ENCODE measurements at regions not wholly inside any gene's neighbourhood (a gene's known extent, or its start where the extent isn't known, plus 50 kb on each side); places are given as distances from the start of the nearest gene placed in this dataset.

DNA sequence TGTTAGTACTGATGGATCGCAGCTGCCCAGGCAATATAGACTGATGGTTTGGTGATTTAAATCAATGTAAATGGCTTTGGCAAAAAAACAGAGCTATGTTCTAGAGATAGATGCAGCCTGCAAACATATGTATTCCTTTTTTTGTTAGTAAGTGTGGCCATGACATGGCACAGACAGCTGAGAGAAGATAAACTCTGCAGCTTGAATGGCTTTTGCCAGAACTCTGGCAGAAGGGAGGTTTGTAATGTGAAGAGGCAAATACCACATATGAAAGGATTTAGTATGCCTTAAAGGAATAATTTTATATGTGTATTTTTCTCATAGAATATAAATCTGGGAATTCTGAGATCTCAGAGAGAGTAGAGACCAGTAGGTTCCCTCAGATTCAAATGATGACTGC is 340.2 kb upstream of the DMAC1 start:
- no peak overlapping the region for H2BK120ac ChIP-seq (replicated peaks; ENCODE audit: low read depth, low read length)
- TF ChIP-seq BACH1 (IDR thresholded peaks at IDR 0.05; ENCODE audit: low read length) = no peak
- TF ChIP-seq EP300 (IDR thresholded peaks at IDR 0.05; ENCODE audit: borderline replicate concordance in 1 of 2, low read depth in 2 of 2, low read length in 2 of 2) = no peak
- no peak for TF ChIP-seq RNF2 (IDR thresholded peaks at IDR 0.05; ENCODE audit: borderline replicate concordance, low read depth, low read length, missing control alignments, poor library complexity, severe bottlenecking)
- TF ChIP-seq TBP (IDR thresholded peaks at IDR 0.05; ENCODE audit: low read depth, low read length) = no peak
- no peak for TF ChIP-seq SRF (IDR thresholded peaks at IDR 0.05; ENCODE audit: low read depth, low read length)
- TF ChIP-seq JUN (IDR thresholded peaks at IDR 0.05; ENCODE audit: low read depth, low read length) = no peak
- TF ChIP-seq, protein P1, sequence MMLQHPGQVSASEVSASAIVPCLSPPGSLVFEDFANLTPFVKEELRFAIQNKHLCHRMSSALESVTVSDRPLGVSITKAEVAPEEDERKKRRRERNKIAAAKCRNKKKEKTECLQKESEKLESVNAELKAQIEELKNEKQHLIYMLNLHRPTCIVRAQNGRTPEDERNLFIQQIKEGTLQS (IDR thresholded peaks at IDR 0.05; ENCODE audit: insufficient read depth, low read depth, low read length) = no peak
- TF ChIP-seq, protein P2, sequence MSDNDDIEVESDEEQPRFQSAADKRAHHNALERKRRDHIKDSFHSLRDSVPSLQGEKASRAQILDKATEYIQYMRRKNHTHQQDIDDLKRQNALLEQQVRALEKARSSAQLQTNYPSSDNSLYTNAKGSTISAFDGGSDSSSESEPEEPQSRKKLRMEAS (IDR thresholded peaks at IDR 0.05) = no peak
- TF ChIP-seq ZNF274 (IDR thresholded peaks at IDR 0.05; ENCODE audit: borderline replicate concordance, extremely low read depth, low read length) = no peak
- TF ChIP-seq SIN3A (conservative IDR thresholded peaks at IDR 0.05 in 1 of 2, IDR thresholded peaks at IDR 0.05 in 1 of 2; ENCODE audit: low read depth in 1 of 2, low read length in 2 of 2) = no peak

More for the DNA sequence above, 340.2 kb upstream of the DMAC1 start:
- Histone ChIP-seq H4K20me1 (replicated peaks in 1 of 2; ENCODE audit: control insufficient read depth in 1 of 2, insufficient read depth in 2 of 2, low read length in 2 of 2) (no peaks in the 10 kb centered on the region), H3K18ac (ENCODE audit: extremely low read depth, low read length) (no peak overlapping the region), H3K56ac (replicated peaks; ENCODE audit: insufficient read length, low read depth, low read length) (no peak overlapping the region), H2BK5ac (ENCODE audit: low read depth, low read length) (no peak overlapping the region), H3K27me3 (replicated peaks in 1 of 4; ENCODE audit: control insufficient read depth in 3 of 4, extremely low read depth in 1 of 4, insufficient read depth in 3 of 4, low read length in 3 of 4) (no peaks in the 10 kb centered on the region), H2BK12ac (ENCODE audit: low read depth, low read length) (no peak overlapping the region), H3K79me1 (ENCODE audit: low read depth, low read length) (no peaks in the 10 kb centered on the region), H3K36me3 (ENCODE audit: control insufficient read depth in 2 of 4, insufficient read depth in 4 of 4, low read length in 3 of 4) (no peaks in the 10 kb centered on the region), H3K79me2 (ENCODE audit: control insufficient read depth in 1 of 2, insufficient read depth in 2 of 2, low read length in 2 of 2) (no peaks in the 10 kb centered on the region), H3K4ac (replicated peaks; ENCODE audit: insufficient read length, low read depth, low read length) (no peak overlapping the region), H2AFZ (ENCODE audit: low read length) (no peak overlapping the region), H3K23me2 (ENCODE audit: low read depth, low read length) (no peaks in the 10 kb centered on the region), H3K4me1 (replicated peaks in 1 of 4; ENCODE audit: control insufficient read depth in 3 of 4, insufficient read depth in 4 of 4, low read length in 3 of 4) (peaks cover 0 to 12% (median 3%) of the 10 kb centered on the region in 4 experiments; a peak in 5 of 7 replicates), H4K5ac (ENCODE audit: insufficient read length, low read depth, low read length) (no peak overlapping the region), H2AK5ac (ENCODE audit: low read depth, low read length) (no peak overlapping the region), H4K91ac (replicated peaks; ENCODE audit: insufficient read length, low read length) (no peak overlapping the region), H3K14ac (ENCODE audit: insufficient read length) (no peak overlapping the region), H3K4me2 (ENCODE audit: insufficient read depth in 1 of 2, low read depth in 2 of 2, low read length in 2 of 2) (no peak overlapping the region; a peak in 1 of 4 replicates), H2BK20ac (ENCODE audit: low read length) (no peak overlapping the region), H3K27ac (ENCODE audit: low read depth, low read length) (no peak overlapping the region), H4K8ac (ENCODE audit: extremely low read depth, insufficient read depth, low read length) (no peak overlapping the region), H3K23ac (ENCODE audit: insufficient read length) (no peak overlapping the region), H3K9ac (replicated peaks in 1 of 4; ENCODE audit: extremely low read depth in 1 of 4, low read depth in 3 of 4, low read length in 3 of 4) (no peak overlapping the region), H3K9me3 (ENCODE audit: insufficient read depth in 2 of 2, low read depth in 1 of 2, low read length in 1 of 2) (no peaks in the 10 kb centered on the region), H3K4me3 (ENCODE audit: extremely low read depth in 1 of 4, insufficient read depth in 2 of 4, low read depth in 3 of 4, low read length in 4 of 4) (no peak overlapping the region), H2BK15ac (ENCODE audit: low read length) (no peak overlapping the region)
- CTCF ChIA-PET (ENCODE audit: partially characterized antibody) = interaction anchor here (1.9 kb wide), 1 partner anchor 19 kb away, joined by 5 read pairs; no protein-coding TSS in a partner anchor
- 92% methylated on average over 1 of the region's 1 CpG; no CpG with 5 or more reads in 1 of the 2 experiments for WGBS, 2 experiments (ENCODE audit: extremely low coverage in 1 of 2, insufficient coverage in 1 of 2, insufficient read length in 1 of 2, insufficient replicate concordance in 2 of 2, low coverage in 1 of 2, low lambda C conversion rate in 2 of 2, missing lambda C conversion rate in 1 of 2)
- no peak for FAIRE-seq
- POLR2A ChIA-PET (ENCODE audit: partially characterized antibody) = no interaction called here
- DNase-seq (ENCODE audit: low read depth in 1 of 2, low spot score in 2 of 2) = no peak
